ENCODE measurements at regions not wholly inside any gene's neighbourhood (a gene's known extent, or its start where the extent isn't known, plus 50 kb on each side); places are given as distances from the start of the nearest gene placed in this dataset.

DNA sequence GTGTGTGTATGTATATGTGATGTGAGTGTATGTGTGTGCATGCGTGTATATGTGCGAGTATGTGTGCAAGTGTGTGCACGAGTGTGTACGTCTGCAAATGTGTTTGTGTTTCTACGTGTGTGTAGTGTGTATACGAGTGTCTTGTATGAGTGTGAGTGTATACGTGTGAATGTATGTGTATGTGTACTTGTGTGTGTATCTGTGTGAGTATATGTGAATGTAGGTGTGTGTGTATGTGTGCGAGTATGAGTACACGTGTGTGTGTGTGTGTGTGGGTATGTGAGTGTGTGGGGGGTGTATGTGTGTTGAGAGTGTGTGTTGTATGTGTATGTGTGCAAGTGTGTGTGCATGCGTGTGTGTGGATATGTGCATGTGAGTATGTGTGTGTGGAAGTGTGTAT lies 602.0 kb upstream of the CDH4 start:
- peaks cover 5% of the 10 kb centered on the region; the same call in 1 of the 2 replicates for H3K23me2 ChIP-seq (ENCODE audit: low read depth, low read length)
- H3K56ac ChIP-seq (replicated peaks; ENCODE audit: insufficient read length, low read depth, low read length) = no peak overlapping the region
- H3K14ac ChIP-seq (ENCODE audit: insufficient read length) = no peak overlapping the region
- no peak for TF ChIP-seq POLR2AphosphoS5 (IDR thresholded peaks at IDR 0.05; ENCODE audit: low read depth, low read length)
- no peak for TF ChIP-seq TAF7 (optimal IDR thresholded peaks at IDR 0.05; ENCODE audit: borderline replicate concordance, low read depth, low read length)
- no peak for TF ChIP-seq KDM5A (IDR thresholded peaks at IDR 0.05; ENCODE audit: low read length)
- TF ChIP-seq CTBP2 (IDR thresholded peaks at IDR 0.05; ENCODE audit: borderline replicate concordance, insufficient read depth, insufficient read length, low read length) = no peak
- TF ChIP-seq, protein P1, sequence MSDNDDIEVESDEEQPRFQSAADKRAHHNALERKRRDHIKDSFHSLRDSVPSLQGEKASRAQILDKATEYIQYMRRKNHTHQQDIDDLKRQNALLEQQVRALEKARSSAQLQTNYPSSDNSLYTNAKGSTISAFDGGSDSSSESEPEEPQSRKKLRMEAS (IDR thresholded peaks at IDR 0.05) = no peak
- no peak for TF ChIP-seq EGR1 (IDR thresholded peaks at IDR 0.05; ENCODE audit: borderline replicate concordance, low read depth, low read length)
- TF ChIP-seq, protein P2, sequence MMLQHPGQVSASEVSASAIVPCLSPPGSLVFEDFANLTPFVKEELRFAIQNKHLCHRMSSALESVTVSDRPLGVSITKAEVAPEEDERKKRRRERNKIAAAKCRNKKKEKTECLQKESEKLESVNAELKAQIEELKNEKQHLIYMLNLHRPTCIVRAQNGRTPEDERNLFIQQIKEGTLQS (IDR thresholded peaks at IDR 0.05; ENCODE audit: insufficient read depth, low read depth, low read length) = no peak
- no peak for TF ChIP-seq RXRA (IDR thresholded peaks at IDR 0.05; ENCODE audit: insufficient read depth, low read depth, low read length)
- TF ChIP-seq SIX5 (IDR thresholded peaks at IDR 0.05; ENCODE audit: low read depth, low read length) = no peak
- TF ChIP-seq, protein P3, sequence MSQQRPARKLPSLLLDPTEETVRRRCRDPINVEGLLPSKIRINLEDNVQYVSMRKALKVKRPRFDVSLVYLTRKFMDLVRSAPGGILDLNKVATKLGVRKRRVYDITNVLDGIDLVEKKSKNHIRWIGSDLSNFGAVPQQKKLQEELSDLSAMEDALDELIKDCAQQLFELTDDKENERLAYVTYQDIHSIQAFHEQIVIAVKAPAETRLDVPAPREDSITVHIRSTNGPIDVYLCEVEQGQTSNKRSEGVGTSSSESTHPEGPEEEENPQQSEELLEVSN (IDR thresholded peaks at IDR 0.05) = no peak
- H4K20me1 ChIP-seq (replicated peaks in 1 of 2; ENCODE audit: control insufficient read depth in 1 of 2, insufficient read depth in 2 of 2, low read length in 2 of 2) = peaks cover 0 to 5% of the 10 kb centered on the region in 2 experiments
- H2AK5ac ChIP-seq (ENCODE audit: low read depth, low read length) = peak overlapping the region; percentile 91
- H3K4ac ChIP-seq (replicated peaks; ENCODE audit: insufficient read length, low read depth, low read length) = peak overlapping the region; percentile 13
- WGBS, 2 experiments (ENCODE audit: extremely low coverage in 1 of 2, insufficient coverage in 1 of 2, insufficient read length in 1 of 2, insufficient replicate concordance in 2 of 2, low coverage in 1 of 2, low lambda C conversion rate in 2 of 2, missing lambda C conversion rate in 1 of 2) = 93% methylated on average over 10 of the region's 10 CpGs; no CpG with 5 or more reads in 1 of the 2 experiments
- no peak overlapping the region for H3K27ac ChIP-seq (ENCODE audit: low read depth, low read length)
- no peak overlapping the region for H2BK120ac ChIP-seq (replicated peaks; ENCODE audit: low read depth, low read length)
- H4K91ac ChIP-seq (replicated peaks; ENCODE audit: insufficient read length, low read length) = peak overlapping the region; percentile 66
- FAIRE-seq (no peak), DNase-seq (ENCODE audit: low read depth in 1 of 2, low spot score in 2 of 2) (no peak)
- no peak overlapping the region for H2AFZ ChIP-seq (ENCODE audit: low read length)
- no peak overlapping the region for H3K9ac ChIP-seq (replicated peaks in 1 of 4; ENCODE audit: extremely low read depth in 1 of 4, low read depth in 3 of 4, low read length in 3 of 4)
- no peak overlapping the region for H2BK20ac ChIP-seq (ENCODE audit: low read length)
- no peak overlapping the region for H4K8ac ChIP-seq (ENCODE audit: extremely low read depth, insufficient read depth, low read length)
- H3K79me2 ChIP-seq (ENCODE audit: control insufficient read depth in 1 of 2, insufficient read depth in 2 of 2, low read length in 2 of 2) = no peaks in the 10 kb centered on the region
- no peak overlapping the region for H2BK12ac ChIP-seq (ENCODE audit: low read depth, low read length)
- H3K4me2 ChIP-seq (ENCODE audit: insufficient read depth in 1 of 2, low read depth in 2 of 2, low read length in 2 of 2) = no peak overlapping the region
- no peaks in the 10 kb centered on the region for H3K36me3 ChIP-seq (ENCODE audit: control insufficient read depth in 2 of 4, insufficient read depth in 4 of 4, low read length in 3 of 4)
- no peak overlapping the region for H4K5ac ChIP-seq (ENCODE audit: insufficient read length, low read depth, low read length)
- H3K4me1 ChIP-seq (replicated peaks in 1 of 4; ENCODE audit: control insufficient read depth in 3 of 4, insufficient read depth in 4 of 4, low read length in 3 of 4) = no peaks in the 10 kb centered on the region
- no peaks in the 10 kb centered on the region; a peak in 1 of 7 replicates for H3K27me3 ChIP-seq (replicated peaks in 1 of 4; ENCODE audit: control insufficient read depth in 3 of 4, extremely low read depth in 1 of 4, insufficient read depth in 3 of 4, low read length in 3 of 4)
- CTCF ChIA-PET (ENCODE audit: partially characterized antibody) = no interaction called here
- H3K18ac ChIP-seq (ENCODE audit: extremely low read depth, low read length) = no peak overlapping the region
- peak overlapping the region; percentile 62 for H2BK15ac ChIP-seq (ENCODE audit: low read length)
- POLR2A ChIA-PET (ENCODE audit: partially characterized antibody) = no interaction called here
- no peaks in the 10 kb centered on the region for H3K79me1 ChIP-seq (ENCODE audit: low read depth, low read length)
- H2BK5ac ChIP-seq (ENCODE audit: low read depth, low read length) = no peak overlapping the region
- no peak overlapping the region for H3K4me3 ChIP-seq (ENCODE audit: extremely low read depth in 1 of 4, insufficient read depth in 2 of 4, low read depth in 3 of 4, low read length in 4 of 4)
- no peak overlapping the region for H3K23ac ChIP-seq (ENCODE audit: insufficient read length)
- H3K9me3 ChIP-seq (ENCODE audit: insufficient read depth in 2 of 2, low read depth in 1 of 2, low read length in 1 of 2) = peaks cover 9 to 18% of the 10 kb centered on the region in 2 experiments; a peak in 2 of 4 replicates

Measured in H1 (cell line).